Endothelial cell of umbilical vein (primary cell): ENCODE measurements at regions not wholly inside any gene's neighbourhood (a gene's known extent, or its start where the extent isn't known, plus 50 kb on each side); places are given as distances from the start of the nearest gene placed in this dataset.

Experiments
- BruUV-seq: library from RNA; stranded (reverse); fragments of 400-500 nt; replicated peaks from 2 replicates; lab custom pipeline; 2021; lab: Mats Ljungman, UMichigan
- CTCF ChIA-PET: fragments of 300-600, 350-600 bp; sonication (Branson Sonifier 250); formaldehyde crosslinking; loops from one replicate; lab custom pipeline; 2021; ENCODE audit warnings: antibody characterized with exemption, inconsistent platforms; lab: Charles Lee
- POLR2A ChIA-PET: fragments of 300-600, 350-600 bp; sonication (Branson Sonifier 250); formaldehyde crosslinking; loops from one replicate; lab custom pipeline; 2021; ENCODE audit warnings: antibody characterized with exemption, inconsistent platforms; lab: Charles Lee
- DNase-seq: peaks from one replicate; pipeline ENCODE4 v3.0.0-alpha.2; 2011; ENCODE audit warnings: low read depth, low spot score
- FAIRE-seq: peaks from 2 replicates; lab custom pipeline; 2011; peaks lifted over from hg19 to GRCh38; lab: Jason Lieb, UNC
- H2AFZ ChIP-seq: 2 replicates; pipeline ENCODE4 v1.6.0; 2012; ENCODE audit warnings: low read depth, low read length, control low read depth, inconsistent platforms
- H3K27ac ChIP-seq: 2 replicates; pipeline ENCODE4 v1.5.1; 2011; ENCODE audit warnings: low read depth, mild to moderate bottlenecking, control low read depth, low read length, moderate library complexity; ENCODE audit not compliant: insufficient read depth
- H3K27me3 ChIP-seq, 2 experiments: 2 replicates each; pipeline versions ENCODE4 v1.6.0 to v1.6.1; 2011; ENCODE audit warnings: low read length in 2 of 2, mixed read lengths in 1 of 2; ENCODE audit not compliant: control insufficient read depth in 2 of 2, insufficient read depth in 2 of 2
- H3K36me3 ChIP-seq, 2 experiments: 2 replicates in 1 of 2; 3 replicates in 1 of 2; pipeline ENCODE4 v1.5.1; 2011; ENCODE audit warnings: low read length in 2 of 2, mild to moderate bottlenecking in 1 of 2, moderate library complexity in 1 of 2; ENCODE audit not compliant: control insufficient read depth in 2 of 2, insufficient read depth in 2 of 2; ENCODE audit errors: extremely low read depth in 1 of 2
- H3K4me1 ChIP-seq: 3 replicates; pipeline ENCODE4 v1.5.1; 2011; ENCODE audit warnings: mild to moderate bottlenecking, low read length; ENCODE audit not compliant: control insufficient read depth, insufficient read depth; ENCODE audit errors: extremely low read depth
- H3K4me2 ChIP-seq: 2 replicates; pipeline ENCODE4 v1.6.1; 2011; ENCODE audit warnings: low read length, control low read depth, mixed read lengths; ENCODE audit not compliant: insufficient read depth
- H3K4me3 ChIP-seq, 3 experiments: fragments of 200-600 bp in 1 of 3; sonication (generic), shearing (Covaris generic) in 1 of 3; replicated peaks in 1 of 3; 2 replicates each; pipeline ENCODE4 v1.5.1; 2011 to 2016; ENCODE audit warnings: control low read depth in 3 of 3, low read length in 3 of 3, mild to moderate bottlenecking in 2 of 3, inconsistent platforms in 1 of 3, low read depth in 1 of 3, moderate library complexity in 1 of 3; ENCODE audit not compliant: insufficient read depth in 1 of 3
- H3K79me2 ChIP-seq: 2 replicates; pipeline ENCODE4 v1.6.0; 2012; ENCODE audit warnings: low read length, inconsistent platforms; ENCODE audit not compliant: control insufficient read depth, insufficient read depth
- H3K9ac ChIP-seq: replicated peaks from 2 replicates; pipeline ENCODE3; 2011; ENCODE audit warnings: low read length, control low read depth; ENCODE audit not compliant: insufficient read depth; ENCODE audit errors: extremely low read depth
- H3K9me1 ChIP-seq: replicated peaks from 3 replicates; pipeline ENCODE4 v1.6.0; 2011; ENCODE audit warnings: mild to moderate bottlenecking, low read length; ENCODE audit not compliant: control insufficient read depth, insufficient read depth; ENCODE audit errors: extremely low read depth
- H3K9me3 ChIP-seq: replicated peaks from 2 replicates; pipeline ENCODE4 v1.5.1; 2012; ENCODE audit warnings: low read length, inconsistent platforms; ENCODE audit not compliant: control insufficient read depth, insufficient read depth
- H4K20me1 ChIP-seq: replicated peaks from 2 replicates; pipeline ENCODE3; 2011; ENCODE audit warnings: mild to moderate bottlenecking, low read length; ENCODE audit not compliant: control insufficient read depth, insufficient read depth; ENCODE audit errors: extremely low read depth
- CTCF ChIP-seq, 2 donors: IDR thresholded peaks; 1 replicate in 1 of 2; 2 replicates in 1 of 2; pipeline ENCODE4 v1.5.1; 2011; ENCODE audit warnings: low read length in 2 of 2, mild to moderate bottlenecking in 2 of 2, moderate library complexity in 2 of 2, control low read depth in 1 of 2, inconsistent platforms in 1 of 2, low read depth in 1 of 2; ENCODE audit not compliant: insufficient read depth in 1 of 2; ENCODE audit errors: extremely low read depth in 1 of 2
- EZH2 ChIP-seq: IDR thresholded peaks from 2 replicates; pipeline ENCODE4 v1.6.1; 2012; ENCODE audit warnings: borderline replicate concordance, low read depth, mild to moderate bottlenecking, moderate library complexity, low read length, inconsistent platforms; ENCODE audit not compliant: severe bottlenecking
- FOS ChIP-seq: IDR thresholded peaks from 2 replicates; pipeline ENCODE4 v1.6.1; 2011; ENCODE audit warnings: mild to moderate bottlenecking, low read length, moderate library complexity, borderline replicate concordance; ENCODE audit not compliant: insufficient read depth
- GATA2 ChIP-seq: IDR thresholded peaks from 2 replicates; pipeline ENCODE4 v1.7.0; 2011; ENCODE audit warnings: low read depth, mild to moderate bottlenecking, moderate library complexity, mixed read lengths, low read length; ENCODE audit not compliant: insufficient read length, insufficient read depth
- JUN ChIP-seq: IDR thresholded peaks from 2 replicates; pipeline ENCODE4 v1.6.1; 2011; ENCODE audit warnings: borderline replicate concordance, low read depth; ENCODE audit not compliant: insufficient read length, insufficient read depth
- MAX ChIP-seq: IDR thresholded peaks from 2 replicates; pipeline ENCODE4 v1.6.1; 2011; ENCODE audit not compliant: insufficient read depth, insufficient read length
- MYC ChIP-seq: IDR thresholded peaks from one replicate; pipeline ENCODE4 v1.6.1; 2011; ENCODE audit warnings: mild to moderate bottlenecking, low read depth, low read length
- POLR2A ChIP-seq: IDR thresholded peaks from 2 replicates; pipeline ENCODE4 v1.6.1; 2012; ENCODE audit warnings: low read depth, mild to moderate bottlenecking, control low read depth, low read length
- POLR2AphosphoS5 ChIP-seq: IDR thresholded peaks from 2 replicates; pipeline ENCODE4 v1.6.1; 2012; ENCODE audit warnings: low read depth, mild to moderate bottlenecking, control low read depth, low read length, moderate library complexity; ENCODE audit not compliant: insufficient read depth
- dilution Hi-C: fragments of 300-500 bp; cut with MboI; formaldehyde crosslinking; loops from one replicate; pipeline ENCODE4 v1.15.0; 2019; ENCODE audit warnings: low sequenced_read_pairs; ENCODE audit not compliant: extremely low pct_ligation_motif_present
- intact Hi-C: fragments of 100-400 bp; cut with micrococcal nuclease; formaldehyde crosslinking; loops from one replicate; pipeline ENCODE4 v1.10.0; 2022

- BruUV-seq: no TSS peak
- Histone ChIP-seq H3K36me3 (no peaks in the 10 kb centered on the region), H3K79me2 (no peaks in the 10 kb centered on the region), H4K20me1 (no peaks in the 10 kb centered on the region), H3K27me3 (no peaks in the 10 kb centered on the region), H3K4me3 (no peak overlapping the region), H2AFZ (no peak overlapping the region), H3K9me1 (no peaks in the 10 kb centered on the region), H3K9ac (no peak overlapping the region), H3K4me2 (no peak overlapping the region), H3K27ac (no peak overlapping the region), H3K4me1 (peaks cover 24% of the 10 kb centered on the region), H3K9me3 (no peaks in the 10 kb centered on the region)
- intact Hi-C loops: loop anchor here (5.0 kb wide), 2 partner anchors 188 to 408 kb away; no protein-coding TSS in a partner anchor
- FAIRE-seq: no peak
- dilution Hi-C loops: no loop called here
- ChIA-PET POLR2A (no interaction called here), CTCF (interaction anchor here (0.6 kb wide), 1 partner anchor 10 kb away, joined by 3 read pairs; no protein-coding TSS in a partner anchor)
- TF ChIP-seq EZH2 (no peak), MYC (no peak), GATA2 (no peak), MAX (no peak), POLR2AphosphoS5 (no peak), FOS (no peak), POLR2A (no peak), CTCF (IDR thresholded peaks at IDR 0.05; ENCODE audit: extremely low read depth in 1 of 2, insufficient read depth in 1 of 2, low read depth in 1 of 2, low read length in 2 of 2) (no peak), JUN (no peak)
- DNase-seq: no peak
These were observed 894.3 kb downstream of the DIAPH3 start for GRCh38 chr13:59269476-59269875.
